ENCODE measurements at regions not wholly inside any gene's neighbourhood (a gene's known extent, or its start where the extent isn't known, plus 50 kb on each side); places are given as distances from the start of the nearest gene placed in this dataset.

GRCh38 chr14:106811162-106811561, 1284.8 kb downstream of the TMEM121 start:
- no peak for TF ChIP-seq CTCF (conservative IDR thresholded peaks at IDR 0.05; ENCODE audit: low read depth, low read length)
- TF ChIP-seq EZH2 (IDR thresholded peaks at IDR 0.05; ENCODE audit: borderline replicate concordance, low read depth, low read length, poor library complexity, severe bottlenecking) = no peak
